GM21367 (cell line): ENCODE measurements at regions not wholly inside any gene's neighbourhood (a gene's known extent, or its start where the extent isn't known, plus 50 kb on each side); places are given as distances from the start of the nearest gene placed in this dataset.
"Not testable (repeated sequence)": the region's sequence is repeated elsewhere in the genome, so short reads cannot be mapped to it uniquely, and the experiment has no call there.

Experiments used
- ATAC-seq: cut with Tn5 transposase; IDR thresholded peaks from one replicate; pipeline ENCODE4 v1.9.1; 2021; ENCODE audit not compliant: unreplicated experiment

DNA sequence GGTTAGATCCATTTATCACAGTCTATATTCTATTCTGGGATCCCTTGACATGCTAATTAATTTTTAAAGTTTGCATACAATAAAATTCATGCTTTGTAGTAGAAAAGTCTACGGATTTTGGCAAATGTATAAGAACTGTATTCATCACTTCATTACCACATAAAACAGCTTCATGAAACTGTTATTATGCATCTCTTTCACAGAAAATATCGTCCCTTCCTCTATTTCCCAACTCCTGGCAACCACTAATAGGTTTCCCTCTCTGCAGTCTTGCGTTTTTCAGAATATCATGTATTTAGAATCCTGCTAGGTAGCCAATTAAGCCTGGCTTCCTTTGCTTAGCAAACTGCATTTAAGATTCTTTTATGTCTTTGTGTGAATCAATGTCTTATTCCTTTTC lies 441.3 kb upstream of the RGS17 start:
- no peak for ATAC-seq

DNA sequence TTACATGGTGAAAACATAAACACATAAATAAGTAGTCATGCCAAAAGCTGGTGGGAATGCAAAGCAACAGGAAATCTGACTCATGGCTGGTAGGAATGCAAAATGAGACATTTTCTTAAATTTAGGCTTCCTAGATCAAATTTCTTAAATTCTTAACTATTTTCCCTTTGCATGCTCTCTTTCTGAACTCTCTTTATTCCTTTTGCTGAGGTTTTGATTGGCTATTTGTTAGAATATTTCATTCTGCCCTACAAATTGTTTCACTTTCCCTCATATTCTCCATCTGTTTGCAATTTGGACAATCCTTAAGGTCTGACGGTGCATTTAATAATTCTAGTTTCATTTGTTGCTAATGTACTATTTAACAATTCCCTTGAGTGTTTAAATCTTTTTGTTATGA lies 437.5 kb upstream of the RGS17 start:
- no peak for ATAC-seq

DNA sequence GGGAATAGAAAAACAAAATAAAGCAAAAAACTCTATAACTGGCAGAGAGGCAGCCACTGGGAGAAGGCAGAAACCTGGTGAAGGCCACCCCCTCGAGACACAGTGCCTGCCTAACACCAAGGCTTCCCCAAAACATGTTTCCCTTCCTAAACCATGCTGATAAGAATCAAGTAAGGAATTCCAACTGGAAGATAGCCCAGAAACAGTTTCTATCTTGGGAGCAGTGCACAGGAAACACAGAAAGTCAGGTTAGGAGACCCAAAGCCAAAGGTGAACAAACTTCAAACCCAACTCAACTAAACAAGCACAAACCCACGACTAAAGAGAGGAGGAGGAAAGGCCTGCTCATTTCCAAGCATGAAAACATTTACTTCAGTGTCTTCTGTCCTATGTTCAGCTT lies 433.7 kb upstream of the RGS17 start:
- no peak for ATAC-seq

DNA sequence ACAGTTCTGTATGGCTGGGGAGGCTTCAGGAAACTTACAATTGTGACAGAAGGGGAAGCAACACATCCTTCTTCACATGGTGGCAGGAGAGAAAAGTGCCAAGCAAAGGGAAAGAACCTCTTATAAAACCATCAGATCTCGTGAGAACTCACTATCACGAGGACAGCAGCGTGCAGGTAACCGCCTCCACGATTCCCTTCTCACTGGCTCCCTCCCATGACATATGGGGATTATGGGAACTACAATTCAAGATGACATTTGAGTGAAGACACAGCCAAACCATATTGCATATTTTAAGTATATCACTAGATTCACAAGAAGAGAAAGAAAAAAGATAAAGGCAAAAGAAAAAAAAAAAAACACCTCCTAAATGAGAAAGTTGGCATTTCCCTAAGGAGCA lies 431.9 kb upstream of the RGS17 start:
- no peak for ATAC-seq

DNA sequence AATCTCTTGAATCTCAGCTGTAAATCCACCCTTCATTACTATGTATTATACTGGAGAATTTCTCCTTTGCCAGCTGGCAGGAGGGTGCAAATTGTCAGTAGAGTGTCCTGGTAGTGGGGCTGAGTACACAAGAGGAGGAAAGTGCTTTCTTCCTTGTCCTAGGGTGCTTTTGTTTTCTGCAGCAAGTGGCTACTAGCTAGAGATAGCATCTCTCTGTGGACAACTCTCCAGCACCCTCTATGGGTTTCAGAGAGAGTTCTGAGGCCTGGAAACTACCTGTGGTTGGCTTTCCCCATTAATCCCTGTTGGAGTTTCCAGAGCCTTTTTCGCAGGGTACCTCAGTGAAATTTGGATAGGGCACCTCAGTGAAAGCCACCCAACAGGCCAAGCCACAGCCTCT lies 422.5 kb upstream of the RGS17 start:
- no peak for ATAC-seq

DNA sequence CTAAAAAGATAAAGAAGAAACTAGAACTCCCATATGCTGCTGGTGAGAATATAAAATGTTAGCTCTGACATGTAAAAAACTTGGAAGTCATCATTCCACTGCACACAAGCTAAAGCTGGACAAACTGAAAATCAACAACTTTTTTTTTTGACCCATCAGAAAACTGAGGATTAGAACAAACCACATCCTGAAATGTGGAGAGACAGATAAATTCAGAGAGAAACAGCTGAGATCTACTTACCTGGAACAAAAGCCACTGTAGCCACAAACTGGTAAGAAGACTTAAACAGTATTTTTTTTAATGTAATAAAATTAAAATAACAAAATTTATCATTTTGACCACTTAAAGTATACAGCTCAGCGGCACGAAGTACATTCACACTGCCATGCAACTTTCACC lies 408.5 kb upstream of the RGS17 start:
- no peak for ATAC-seq

DNA sequence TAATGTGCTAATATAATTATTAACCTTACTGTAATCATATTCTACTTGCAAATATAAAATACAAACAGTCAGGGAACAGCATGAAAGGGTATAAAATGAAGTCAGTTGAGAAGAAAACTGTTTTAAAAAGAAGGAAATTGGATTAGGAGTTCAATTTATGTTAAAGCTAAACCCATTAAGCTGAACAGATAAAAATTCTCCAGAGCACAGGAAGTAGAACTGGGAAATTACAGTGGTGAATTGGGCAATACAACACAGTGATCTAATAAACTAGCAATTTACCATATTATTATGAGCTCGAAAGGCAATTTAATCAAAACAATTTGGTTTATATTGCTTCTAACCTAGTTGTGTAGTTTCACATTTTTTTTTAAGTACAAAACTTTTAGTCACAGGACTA lies 407.4 kb upstream of the RGS17 start:
- ATAC-seq: no peak

DNA sequence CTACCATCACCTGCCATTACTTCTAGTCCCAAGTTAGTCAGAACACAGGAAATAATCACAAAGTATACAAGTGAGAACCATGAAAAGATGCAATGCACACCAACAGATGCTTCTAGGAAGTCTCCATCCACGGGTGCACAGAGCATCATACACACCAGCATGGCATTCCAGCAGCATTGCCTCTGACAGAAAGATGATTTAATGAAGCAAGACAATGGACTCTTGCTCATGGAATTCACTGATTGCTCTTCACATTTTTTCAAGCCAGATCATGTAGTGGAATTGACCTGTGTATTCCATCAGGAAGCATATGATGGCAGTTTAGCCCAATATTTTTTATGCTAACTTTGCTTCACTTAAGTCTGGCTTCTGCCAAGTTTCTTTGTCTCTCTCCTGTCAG lies 406.3 kb upstream of the RGS17 start:
- no peak for ATAC-seq

DNA sequence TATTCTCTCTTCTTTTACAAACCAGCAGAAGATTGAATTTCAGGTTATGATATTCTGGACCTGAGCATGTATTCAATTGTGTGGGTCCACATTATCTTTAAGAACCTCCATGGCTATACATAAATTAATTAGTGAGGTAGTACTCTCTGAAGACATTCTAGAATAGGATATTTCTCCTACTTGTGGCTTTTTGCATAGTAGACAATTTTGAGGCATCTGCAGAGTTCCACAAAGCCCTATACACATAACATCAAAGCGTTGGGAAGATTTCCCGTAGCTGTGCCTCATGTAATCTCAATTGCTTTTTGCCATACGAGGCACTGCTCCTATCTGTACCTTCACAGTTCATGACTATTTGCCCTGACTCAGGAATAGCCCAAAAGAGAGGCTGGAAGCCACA lies 395.4 kb upstream of the RGS17 start:
- ATAC-seq: no peak

DNA sequence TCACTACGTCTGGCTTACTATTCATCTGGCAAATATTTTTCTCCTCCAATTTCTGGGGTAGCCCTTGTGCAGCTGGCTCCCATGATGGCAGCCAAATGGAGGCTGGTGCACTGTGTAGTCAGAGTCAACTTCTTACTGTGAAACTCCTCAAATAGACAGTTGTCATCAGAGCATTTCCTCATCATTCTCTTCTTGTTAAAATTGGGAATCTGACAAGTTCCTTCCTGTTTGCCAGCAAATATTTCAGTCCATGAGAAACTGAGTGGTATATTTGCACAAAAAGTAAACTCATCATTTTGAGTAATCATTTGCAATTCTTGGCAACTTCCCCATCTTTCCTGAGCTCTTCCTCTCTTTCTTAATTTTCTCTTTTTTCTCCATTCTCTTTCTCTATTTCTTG lies 394.9 kb upstream of the RGS17 start:
- no peak for ATAC-seq

DNA sequence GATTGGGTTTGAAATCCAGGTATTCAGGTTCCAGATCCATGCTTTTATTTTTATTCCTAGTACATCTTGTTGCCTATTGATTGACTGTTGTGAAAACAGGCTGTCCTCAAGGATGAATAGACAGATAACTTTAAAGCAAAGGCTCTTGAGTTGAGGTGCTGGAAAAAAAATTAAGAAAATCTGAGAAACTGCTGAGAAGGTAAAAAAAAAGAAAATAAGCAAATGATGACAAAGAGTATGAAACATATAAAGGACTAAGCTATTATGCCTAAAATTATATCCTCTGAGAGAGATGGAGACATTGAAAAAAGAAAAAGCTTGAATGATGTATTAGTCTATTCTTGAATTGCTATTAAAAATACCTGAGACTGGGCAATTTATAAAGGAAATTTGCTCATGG lies 392.3 kb upstream of the RGS17 start:
- ATAC-seq: no peak

DNA sequence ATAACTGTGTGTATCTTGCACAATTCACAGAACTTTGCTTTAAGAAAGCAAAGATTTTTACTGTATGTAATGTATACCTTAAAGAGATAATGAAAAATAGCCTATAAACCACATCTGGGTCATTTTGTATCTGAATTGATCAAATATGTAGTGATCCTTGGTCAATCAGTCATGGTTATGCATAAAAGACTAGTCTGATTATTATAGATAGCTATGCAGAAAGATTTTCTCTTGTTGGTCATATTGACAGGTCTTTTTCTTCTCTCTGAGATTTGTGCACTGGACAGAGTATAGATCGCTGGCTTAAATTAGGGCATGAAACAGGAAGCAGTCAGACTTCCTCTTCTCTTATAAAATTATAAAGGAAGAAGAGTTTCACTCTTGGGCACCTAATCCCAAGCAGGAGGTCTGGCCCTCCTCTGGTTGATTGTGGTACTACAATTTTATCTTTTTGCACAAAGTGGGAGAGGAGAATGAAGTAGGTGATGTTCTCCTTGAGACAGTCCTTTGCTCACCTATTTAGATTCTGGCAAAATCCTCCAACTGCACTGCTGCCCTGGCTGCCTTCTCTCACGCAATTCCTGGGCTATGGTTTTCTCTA lies 380.9 kb upstream of the RGS17 start:
- peak; percentile 87 for ATAC-seq

DNA sequence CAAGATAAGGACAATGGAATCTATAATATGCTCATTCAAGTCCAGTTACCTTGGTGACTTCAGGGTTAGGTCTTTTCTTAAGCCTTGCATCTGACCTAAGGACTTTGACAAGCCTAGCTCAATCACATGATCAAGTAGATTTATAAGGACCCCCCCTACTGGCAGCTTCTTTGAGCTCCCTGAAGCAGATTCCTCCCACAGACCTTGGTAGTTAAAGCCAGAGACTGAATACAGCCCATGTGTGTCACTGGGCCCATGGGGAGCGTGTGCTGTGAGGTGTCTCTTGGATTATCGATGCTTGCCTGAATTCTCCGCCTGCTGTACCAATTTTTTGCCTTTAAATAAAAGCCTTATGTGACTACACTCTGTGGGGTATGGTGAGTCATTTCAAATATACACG lies 372.7 kb upstream of the RGS17 start:
- ATAC-seq: no peak

DNA sequence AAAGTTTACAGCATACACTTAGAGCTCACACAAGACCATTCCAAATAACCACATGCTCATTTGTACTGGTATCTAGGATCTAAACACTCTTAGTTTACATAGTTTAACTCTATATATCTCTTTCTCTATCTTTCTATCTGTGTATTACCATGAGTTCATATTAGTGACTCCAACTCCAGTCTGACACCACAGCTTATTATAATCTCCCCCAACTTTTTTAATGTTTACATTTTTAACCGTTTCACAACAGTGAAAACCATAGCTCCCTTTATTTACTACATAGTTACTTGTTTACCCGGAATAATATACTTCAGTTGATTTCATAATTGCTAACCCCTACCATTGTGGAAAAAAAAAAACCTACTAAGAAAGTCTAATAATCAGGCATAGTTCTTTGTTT lies 362.4 kb upstream of the RGS17 start:
- ATAC-seq: no peak

DNA sequence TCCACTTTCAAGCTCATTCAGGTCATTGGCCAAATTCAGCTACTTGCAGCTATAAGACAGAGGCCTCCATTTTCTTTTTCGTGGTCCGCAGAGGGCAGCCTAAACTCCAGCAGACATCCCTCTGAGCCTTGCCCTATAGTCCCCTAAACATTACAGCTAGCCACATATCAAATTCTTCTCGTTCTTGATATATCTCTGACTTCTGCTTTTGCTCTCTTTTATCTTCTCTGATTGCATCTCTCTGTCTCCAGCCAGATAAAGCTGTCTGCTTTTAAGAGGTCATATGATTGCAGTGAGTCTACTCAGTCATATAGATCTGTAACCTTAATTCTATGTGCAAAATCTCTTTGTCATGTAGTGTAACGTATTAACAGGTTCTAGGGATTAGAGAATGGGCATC lies 358.4 kb upstream of the RGS17 start:
- no peak for ATAC-seq

DNA sequence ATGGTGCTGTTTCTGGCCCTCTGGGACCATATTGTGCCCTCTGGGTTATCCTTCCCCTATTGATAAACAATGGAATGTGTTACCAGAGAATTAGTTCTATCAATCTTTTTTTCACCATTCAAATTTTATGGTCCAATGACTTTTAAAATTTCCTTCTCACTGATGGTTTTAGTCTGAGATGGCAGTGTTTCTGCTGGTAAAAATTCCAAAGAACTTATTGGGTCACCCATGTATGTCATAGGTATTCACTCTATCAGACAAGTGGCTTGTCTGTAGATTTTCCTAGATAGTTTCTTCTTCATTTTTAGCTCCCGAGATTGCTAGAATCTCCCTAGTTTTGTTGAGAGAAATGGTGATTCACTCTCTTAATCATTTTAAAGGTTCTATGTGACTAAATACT lies 357.2 kb upstream of the RGS17 start:
- no peak for ATAC-seq

DNA sequence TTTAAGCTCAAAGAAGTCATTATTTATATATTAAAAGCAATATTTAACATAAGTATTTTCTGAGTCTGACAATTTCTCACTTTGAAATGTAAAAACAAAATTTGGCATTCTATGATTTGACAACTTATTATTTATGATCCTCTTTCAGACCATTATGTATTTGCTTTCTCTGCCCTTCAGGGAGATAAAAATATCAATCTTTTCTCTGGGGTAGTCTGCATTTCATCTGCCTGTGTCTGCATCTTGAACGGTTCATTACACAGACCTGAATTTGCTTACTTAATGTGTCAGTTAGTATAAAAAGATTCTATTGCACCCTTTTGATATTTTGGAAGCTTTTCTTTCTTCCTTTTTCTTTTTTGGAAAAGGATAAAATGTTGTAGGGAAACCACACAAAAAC lies 354.0 kb upstream of the RGS17 start:
- ATAC-seq: no peak

DNA sequence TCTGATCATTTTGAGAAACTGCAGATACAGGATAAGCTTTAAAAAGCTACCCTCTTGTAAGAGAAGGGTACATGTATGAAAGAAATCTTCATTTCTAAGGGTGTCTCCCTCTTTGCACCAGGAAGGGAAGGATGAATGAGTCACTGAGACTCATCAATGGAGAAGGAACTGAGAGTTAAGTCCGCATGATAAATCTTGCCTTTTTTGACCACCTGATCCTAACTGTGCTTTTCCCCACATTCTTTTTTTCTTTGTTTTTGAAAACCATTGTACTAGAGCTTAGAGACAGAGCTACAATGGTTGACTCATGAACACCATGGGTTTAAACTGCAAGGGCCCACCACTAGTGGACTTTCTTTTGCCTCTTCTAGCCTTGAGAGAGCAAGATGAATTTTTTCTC lies 353.0 kb upstream of the RGS17 start:
- ATAC-seq: no peak

DNA sequence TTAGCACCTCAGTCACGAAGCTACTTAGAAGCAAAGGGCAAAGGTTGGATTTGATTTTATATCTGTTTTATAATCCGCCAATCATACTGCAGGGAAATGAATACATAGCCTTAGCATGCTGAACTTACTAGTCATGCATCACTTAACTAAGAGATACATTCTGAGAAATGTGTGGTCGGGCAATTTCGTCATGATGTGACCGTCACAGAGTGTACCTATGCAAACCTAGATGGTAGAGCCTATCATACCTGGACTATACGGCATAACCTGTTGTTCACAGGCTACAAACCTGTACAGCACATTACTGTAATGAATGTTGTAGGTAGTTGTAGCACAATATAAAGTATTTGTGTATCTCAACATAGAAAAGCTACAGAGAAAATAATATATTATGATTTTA lies 345.2 kb upstream of the RGS17 start:
- ATAC-seq: no peak

DNA sequence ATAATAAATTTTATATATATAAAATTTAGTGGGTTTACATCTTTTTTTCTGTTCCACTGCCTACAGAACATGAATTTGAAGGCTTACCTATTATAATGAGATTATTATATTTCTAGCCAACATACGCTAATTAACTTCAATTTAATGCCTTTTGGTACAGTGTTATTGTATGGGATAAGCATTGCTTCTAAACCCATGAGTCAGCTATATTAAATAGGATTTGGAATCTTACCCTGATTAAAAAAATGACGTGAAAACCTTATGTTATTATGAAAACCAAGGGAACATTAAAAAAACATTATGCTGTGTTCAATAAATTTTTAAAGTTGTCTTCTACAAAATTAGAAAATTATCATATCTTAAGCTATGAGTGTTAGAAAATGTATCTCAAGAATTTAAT lies 334.0 kb upstream of the RGS17 start:
- no peak for ATAC-seq

DNA sequence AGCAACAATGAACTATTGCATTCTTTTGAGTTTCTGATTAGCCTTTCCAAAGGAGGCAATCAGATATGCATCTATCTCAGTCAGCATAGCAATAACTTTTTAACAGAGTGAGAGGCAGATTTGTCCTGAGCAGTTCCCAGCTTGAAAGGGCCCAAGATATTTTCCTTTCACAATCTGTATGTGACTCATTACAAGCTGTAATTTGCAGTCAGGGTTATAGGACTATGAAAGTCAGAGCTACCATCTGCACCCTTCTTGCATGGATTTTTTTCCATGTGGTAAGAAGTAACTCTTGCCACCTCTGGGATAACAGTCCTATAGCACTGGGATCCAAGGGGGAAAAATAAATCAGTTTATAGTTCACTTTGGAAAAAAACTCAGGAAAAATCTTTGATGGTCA lies 318.2 kb upstream of the RGS17 start:
- no peak for ATAC-seq

DNA sequence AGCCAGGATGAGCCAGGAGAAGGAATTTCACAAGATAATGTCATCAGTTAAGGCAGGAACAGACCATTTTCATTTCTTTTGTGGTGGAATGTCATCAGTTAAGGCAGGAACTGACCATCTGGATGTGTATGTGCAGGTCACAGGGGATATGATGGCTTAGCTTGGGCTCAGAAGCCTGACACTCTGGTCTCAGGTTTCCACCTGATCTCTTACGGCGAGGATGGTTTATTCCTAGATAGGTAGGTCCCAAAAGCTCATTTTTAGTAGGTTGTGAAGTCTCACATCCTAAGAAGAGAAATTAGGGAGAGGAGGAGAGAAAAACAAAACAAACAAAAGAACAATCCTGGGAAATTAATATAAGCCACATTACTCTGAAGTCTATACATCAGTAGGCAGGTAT lies 311.7 kb upstream of the RGS17 start:
- ATAC-seq: not testable (repeated sequence)

DNA sequence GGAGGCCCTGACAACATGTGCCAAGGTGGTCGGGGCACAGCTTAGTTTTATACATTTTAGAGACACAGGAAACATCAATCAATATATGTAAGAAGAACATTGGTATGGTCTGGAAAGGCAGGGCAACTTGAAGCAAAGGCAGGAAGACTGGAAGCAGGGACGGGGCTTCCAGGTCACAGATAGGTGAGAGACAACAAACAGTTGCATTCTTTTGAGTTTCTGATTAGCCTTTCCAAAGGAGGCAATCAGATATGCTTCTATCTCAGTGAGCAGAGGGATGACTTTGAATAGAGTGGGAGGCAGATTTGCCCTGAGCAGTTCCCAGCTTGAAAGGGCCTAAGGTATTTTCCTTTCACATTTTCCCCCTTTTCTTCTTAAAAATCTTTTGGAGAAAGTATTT lies 311.0 kb upstream of the RGS17 start:
- ATAC-seq: no peak

DNA sequence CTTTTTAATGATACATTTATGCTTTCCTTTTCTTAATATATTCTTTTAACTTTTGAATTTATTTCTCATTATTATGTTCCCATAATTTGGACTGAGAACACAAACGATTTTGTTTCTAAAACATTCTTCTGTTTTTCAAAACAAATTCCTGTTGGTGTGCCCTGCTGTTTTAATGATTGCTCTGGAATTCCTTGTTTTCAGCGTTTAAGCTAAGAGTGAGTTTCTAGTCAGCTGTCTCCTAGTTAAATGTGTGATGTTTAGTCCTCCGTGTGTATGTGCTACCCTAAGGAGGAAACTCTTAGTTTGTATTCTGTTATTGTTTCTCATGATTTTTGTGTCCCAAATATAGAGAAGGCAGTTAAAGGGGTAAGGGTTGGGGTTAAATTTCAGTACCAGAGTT lies 306.1 kb upstream of the RGS17 start:
- no peak for ATAC-seq
